Prostate gland (tissue), 2 donors: ENCODE measurements at regions not wholly inside any gene's neighbourhood (a gene's known extent, or its start where the extent isn't known, plus 50 kb on each side); places are given as distances from the start of the nearest gene placed in this dataset.

Experiments used
- DNase-seq: peaks from one replicate; pipeline ENCODE4 v3.0.0-alpha.2; 2019; ENCODE audit warnings: low spot score
- H3K27ac ChIP-seq, 2 donors: fragments of 200-600 bp; sonication (generic); 2 replicates each; pipeline ENCODE4 v1.5.1; 2017 to 2019
- H3K27me3 ChIP-seq: fragments of 200-600 bp; sonication (generic); replicated peaks from 2 replicates; pipeline ENCODE4 v1.5.1; 2019; ENCODE audit not compliant: insufficient read depth
- H3K36me3 ChIP-seq, 2 donors: fragments of 200-600 bp; sonication (generic); 1 replicate in 1 of 2; 2 replicates in 1 of 2; pipeline versions ENCODE4 v1.5.1 to v1.8.1; 2017 to 2019
- H3K4me1 ChIP-seq: fragments of 200-600 bp; sonication (generic); replicated peaks from 2 replicates; pipeline ENCODE4 v1.5.1; 2019
- H3K4me3 ChIP-seq, 2 donors: fragments of 200-600 bp; sonication (generic); 2 replicates each; pipeline ENCODE4 v1.5.1; 2017 to 2019
- H3K9me3 ChIP-seq: fragments of 200-600 bp; sonication (generic); 2 replicates; pipeline ENCODE4 v1.5.1; 2017
- POLR2A ChIP-seq: fragments of 450-650 bp; IDR thresholded peaks from one replicate; pipeline ENCODE4 v1.6.1; 2016; ENCODE audit warnings: antibody characterized with exemption, mild to moderate bottlenecking
- POLR2AphosphoS5 ChIP-seq: sonication (generic); formaldehyde crosslinking; IDR thresholded peaks from one replicate; pipeline ENCODE4 v1.6.1; 2017; ENCODE audit warnings: antibody characterized with exemption
- whole genome bisulfite sequencing: methylation state at CpG from one replicate; pipeline ENCODE4 v1.1.5; 2018; 5-methylcytosine and 5-hydroxymethylcytosine counted together
- intact Hi-C: fragments of 100-400 bp; cut with DNase I; formaldehyde crosslinking; loops from one replicate; pipeline ENCODE4 v1.14.2; 2022
- TF ChIP-seq, protein P1 (sequence below), 4 experiments: fragments of 200-600 bp in 2 of 4; fragments of 450-650 bp in 2 of 4; sonication (generic) in 2 of 4; IDR thresholded peaks; 1 replicate in 3 of 4; 2 replicates in 1 of 4; pipeline ENCODE4 v1.5.1; 2016 to 2019; ENCODE audit warnings: antibody characterized with exemption in 4 of 4, mild to moderate bottlenecking in 2 of 4, moderate library complexity in 2 of 4

DNA sequence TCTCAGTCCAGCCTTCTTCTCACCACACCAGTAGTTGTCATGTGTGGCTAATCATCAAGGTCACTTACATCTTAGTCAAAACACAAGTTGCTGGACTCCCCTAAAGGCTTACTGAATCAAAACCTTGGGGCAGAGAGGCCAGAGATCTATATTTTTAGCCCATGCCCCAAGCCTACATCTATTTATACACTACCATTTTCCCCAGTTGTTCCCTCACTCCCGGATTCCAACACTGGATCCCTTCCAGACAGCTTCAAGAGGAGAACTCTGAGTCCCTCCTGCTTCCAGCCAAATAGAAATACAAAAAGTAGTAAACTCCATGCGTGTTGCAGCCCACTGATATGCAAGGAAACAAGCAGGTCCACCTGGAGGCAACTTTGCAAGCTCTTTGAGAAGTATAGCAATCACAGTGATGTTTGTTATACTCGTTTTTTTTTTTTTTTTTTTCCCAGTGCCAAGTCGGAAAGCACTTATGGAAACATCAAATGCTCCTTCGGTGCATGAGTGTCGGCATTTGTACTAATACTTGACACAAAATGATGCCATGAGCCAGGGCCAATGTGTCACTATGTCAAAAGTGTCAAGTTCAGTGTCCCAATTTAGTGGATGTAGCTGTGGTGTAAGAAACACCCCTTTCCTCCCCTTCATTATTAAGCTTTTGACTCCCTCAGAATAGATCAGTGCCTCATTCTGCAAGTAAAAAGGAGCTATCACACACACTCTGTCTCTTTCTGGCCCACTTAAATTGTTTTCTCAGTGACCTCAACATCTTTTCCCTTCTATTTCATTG, 594.2 kb upstream of the SGCD start:
- H3K9me3 ChIP-seq: no peaks in the 10 kb centered on the region
- H3K36me3 ChIP-seq: no peaks in the 10 kb centered on the region
- H3K27ac ChIP-seq: no peak overlapping the region
- H3K4me1 ChIP-seq: no peaks in the 10 kb centered on the region
- no peaks in the 10 kb centered on the region for H3K27me3 ChIP-seq
- intact Hi-C loops: no loop called here
- DNase-seq: no peak
- H3K4me3 ChIP-seq: no peak overlapping the region
- WGBS: 76% methylated on average over 6 of the region's 6 CpGs
- TF ChIP-seq POLR2AphosphoS5 (no peak), POLR2A (no peak)
- TF ChIP-seq, protein P1, sequence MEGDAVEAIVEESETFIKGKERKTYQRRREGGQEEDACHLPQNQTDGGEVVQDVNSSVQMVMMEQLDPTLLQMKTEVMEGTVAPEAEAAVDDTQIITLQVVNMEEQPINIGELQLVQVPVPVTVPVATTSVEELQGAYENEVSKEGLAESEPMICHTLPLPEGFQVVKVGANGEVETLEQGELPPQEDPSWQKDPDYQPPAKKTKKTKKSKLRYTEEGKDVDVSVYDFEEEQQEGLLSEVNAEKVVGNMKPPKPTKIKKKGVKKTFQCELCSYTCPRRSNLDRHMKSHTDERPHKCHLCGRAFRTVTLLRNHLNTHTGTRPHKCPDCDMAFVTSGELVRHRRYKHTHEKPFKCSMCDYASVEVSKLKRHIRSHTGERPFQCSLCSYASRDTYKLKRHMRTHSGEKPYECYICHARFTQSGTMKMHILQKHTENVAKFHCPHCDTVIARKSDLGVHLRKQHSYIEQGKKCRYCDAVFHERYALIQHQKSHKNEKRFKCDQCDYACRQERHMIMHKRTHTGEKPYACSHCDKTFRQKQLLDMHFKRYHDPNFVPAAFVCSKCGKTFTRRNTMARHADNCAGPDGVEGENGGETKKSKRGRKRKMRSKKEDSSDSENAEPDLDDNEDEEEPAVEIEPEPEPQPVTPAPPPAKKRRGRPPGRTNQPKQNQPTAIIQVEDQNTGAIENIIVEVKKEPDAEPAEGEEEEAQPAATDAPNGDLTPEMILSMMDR (IDR thresholded peaks at IDR 0.05): no peak

DNA sequence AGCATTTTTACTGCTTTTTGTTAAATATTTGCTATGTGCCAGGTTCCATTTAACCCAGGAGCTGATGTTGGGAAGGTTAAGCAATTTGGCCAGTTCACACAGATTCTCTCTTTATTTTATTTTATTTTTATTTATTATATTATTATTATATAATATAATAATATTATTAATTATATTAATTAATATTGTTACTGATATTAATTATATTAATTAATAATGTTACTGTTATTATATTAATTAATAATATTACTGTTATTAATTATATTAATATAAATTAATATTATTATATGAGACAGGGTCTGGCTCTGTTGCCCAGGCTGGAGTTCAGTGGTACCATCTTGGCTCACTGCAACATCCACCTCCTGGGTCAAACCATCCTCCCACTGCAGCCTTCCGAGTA, 593.0 kb upstream of the SGCD start:
- 92% methylated on average over 1 of the region's 1 CpG for WGBS

DNA sequence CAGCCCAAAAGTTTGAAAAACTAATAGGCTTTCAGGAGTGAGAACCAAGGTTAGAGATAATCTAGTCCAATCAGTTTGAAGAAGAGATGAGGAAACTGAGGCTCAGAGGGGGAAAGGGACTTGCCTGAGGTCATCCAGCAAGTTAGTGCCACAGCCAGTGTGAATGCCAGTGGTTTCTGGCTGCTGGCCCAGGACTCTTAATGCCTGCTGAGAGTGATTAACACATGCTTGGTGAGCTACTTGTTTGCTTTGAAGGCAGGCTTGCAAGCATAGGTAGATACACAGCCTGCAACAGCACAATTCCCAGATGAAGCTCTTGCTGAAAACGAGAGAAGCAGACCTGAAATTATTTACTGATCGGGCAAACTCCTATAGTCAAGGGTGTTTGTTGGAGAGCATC, 591.6 kb upstream of the SGCD start:
- WGBS: 31% methylated on average over 2 of the region's 2 CpGs
- no peak overlapping the region for H3K4me3 ChIP-seq
- H3K4me1 ChIP-seq: no peaks in the 10 kb centered on the region
- intact Hi-C loops: no loop called here
- TF ChIP-seq, protein P1 (IDR thresholded peaks at IDR 0.05): no peak
- no peaks in the 10 kb centered on the region for H3K9me3 ChIP-seq
- DNase-seq: no peak
- no peak overlapping the region for H3K27ac ChIP-seq
- no peaks in the 10 kb centered on the region for H3K36me3 ChIP-seq
- H3K27me3 ChIP-seq: no peaks in the 10 kb centered on the region

More for the DNA sequence above, 593.0 kb upstream of the SGCD start:
- TF ChIP-seq POLR2AphosphoS5 (no peak), POLR2A (no peak)
- TF ChIP-seq, protein P1 (IDR thresholded peaks at IDR 0.05): no peak
- Histone ChIP-seq H3K27me3 (no peaks in the 10 kb centered on the region), H3K9me3 (no peaks in the 10 kb centered on the region), H3K36me3 (no peaks in the 10 kb centered on the region), H3K4me1 (no peaks in the 10 kb centered on the region), H3K27ac (no peak overlapping the region), H3K4me3 (no peak overlapping the region)
- intact Hi-C loops: no loop called here
- no peak for DNase-seq

DNA sequence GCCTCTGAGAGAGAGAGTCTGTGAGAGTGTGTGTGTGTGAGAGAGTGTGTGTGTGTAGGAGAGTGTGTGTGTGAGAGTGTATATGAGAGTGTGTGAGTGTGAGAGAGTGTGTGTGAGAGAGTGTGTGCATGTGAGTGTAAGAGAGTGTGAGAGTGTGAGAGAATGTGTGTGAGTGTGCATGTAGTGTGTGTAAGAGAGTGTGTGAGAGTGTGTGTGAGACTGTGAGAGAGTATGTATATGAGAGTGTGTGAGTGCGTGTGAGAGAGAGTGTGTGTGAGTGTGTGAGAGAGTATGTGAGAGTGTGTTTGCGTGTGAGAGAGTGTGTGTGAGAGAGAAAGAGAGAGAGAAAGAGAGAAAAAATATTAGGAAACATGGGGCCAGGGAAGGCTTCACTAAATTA, 588.3 kb upstream of the SGCD start:
- H3K27me3 ChIP-seq: no peaks in the 10 kb centered on the region
- H3K27ac ChIP-seq: no peak overlapping the region
- no peaks in the 10 kb centered on the region for H3K4me1 ChIP-seq
- TF ChIP-seq POLR2AphosphoS5 (no peak), POLR2A (no peak)
- TF ChIP-seq, protein P1 (IDR thresholded peaks at IDR 0.05): no peak
- DNase-seq: no peak
- no peaks in the 10 kb centered on the region for H3K9me3 ChIP-seq
- intact Hi-C loops: no loop called here
- H3K36me3 ChIP-seq: no peaks in the 10 kb centered on the region
- H3K4me3 ChIP-seq: no peak overlapping the region
- WGBS: 93% methylated on average over 2 of the region's 2 CpGs

DNA sequence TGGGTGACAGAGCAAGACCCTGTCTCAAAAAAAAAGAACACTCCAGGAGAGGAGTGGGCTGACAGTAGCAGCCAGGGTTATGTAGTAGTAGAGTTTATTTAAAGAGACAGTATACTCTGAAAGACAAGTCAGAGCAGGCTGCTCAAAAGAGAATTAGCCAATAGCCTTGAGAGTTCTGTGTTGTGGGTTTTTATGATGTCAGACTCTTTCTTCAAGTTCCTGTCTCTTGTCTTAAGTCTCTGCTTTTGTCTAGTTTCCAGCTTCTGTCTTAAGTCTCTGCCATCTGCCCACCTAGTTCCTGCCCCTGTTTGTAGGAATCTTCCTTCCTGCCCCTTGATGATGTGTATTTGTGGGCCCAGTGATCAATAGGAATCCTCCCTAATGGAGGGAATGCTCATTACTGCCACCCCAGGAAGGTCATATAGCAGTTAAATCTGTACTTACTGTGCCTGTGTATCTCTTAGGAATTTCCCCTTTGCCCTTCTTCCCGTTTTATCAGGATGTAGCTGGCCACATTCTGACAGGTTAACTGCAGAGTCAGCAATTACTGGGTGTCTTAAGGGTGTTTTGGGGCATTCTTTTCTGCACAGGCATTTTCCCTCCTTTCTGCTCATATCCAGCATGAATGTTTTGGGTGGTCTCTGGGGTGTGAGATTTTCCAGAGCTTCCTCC, 580.5 kb upstream of the SGCD start:
- H3K9me3 ChIP-seq: no peaks in the 10 kb centered on the region
- intact Hi-C loops: no loop called here
- TF ChIP-seq, protein P1 (IDR thresholded peaks at IDR 0.05): no peak
- TF ChIP-seq POLR2AphosphoS5 (no peak), POLR2A (no peak)
- no peak for DNase-seq
- H3K4me3 ChIP-seq: no peak overlapping the region
- WGBS: 24% methylated on average over 1 of the region's 1 CpG
- no peaks in the 10 kb centered on the region for H3K36me3 ChIP-seq
- no peaks in the 10 kb centered on the region for H3K27me3 ChIP-seq
- H3K27ac ChIP-seq: no peak overlapping the region
- H3K4me1 ChIP-seq: no peaks in the 10 kb centered on the region
